Fibroblast of skin of left quadriceps (primary cell): ENCODE measurements at regions not wholly inside any gene's neighbourhood (a gene's known extent, or its start where the extent isn't known, plus 50 kb on each side); places are given as distances from the start of the nearest gene placed in this dataset.

Experiments
- DNase-seq, 2 experiments: peaks; one replicate each; pipeline ENCODE4 v3.0.0-alpha.2; 2013; ENCODE audit warnings: low read depth in 2 of 2

- no peak for DNase-seq
These were observed 261.8 kb upstream of the IGF1R start for GRCh38 chr15:98386561-98386960.

- DNase-seq: no peak
These were observed 260.5 kb upstream of the IGF1R start for GRCh38 chr15:98387866-98388265.

GRCh38 chr15:98390946-98391530, 257.3 kb upstream of the IGF1R start:
- DNase-seq: no peak

- no peak for DNase-seq
These were observed 256.8 kb upstream of the IGF1R start for GRCh38 chr15:98391568-98391967.

GRCh38 chr15:98393471-98393870, 254.9 kb upstream of the IGF1R start:
- no peak for DNase-seq

GRCh38 chr15:98394546-98394945, 253.8 kb upstream of the IGF1R start:
- no peak for DNase-seq

GRCh38 chr15:98395974-98396610, 252.2 kb upstream of the IGF1R start:
- DNase-seq: no peak

- no peak for DNase-seq
These were observed 250.9 kb upstream of the IGF1R start for GRCh38 chr15:98397419-98397818.

- no peak for DNase-seq
These were observed 250.3 kb upstream of the IGF1R start for GRCh38 chr15:98398056-98398455.

GRCh38 chr15:98398886-98399285, 249.5 kb upstream of the IGF1R start:
- DNase-seq: no peak

GRCh38 chr15:98400120-98400519, 248.2 kb upstream of the IGF1R start:
- no peak for DNase-seq

GRCh38 chr15:98401029-98401428, 247.3 kb upstream of the IGF1R start:
- no peak for DNase-seq

- DNase-seq: no peak
These were observed 245.9 kb upstream of the IGF1R start for GRCh38 chr15:98402486-98402885.

- DNase-seq: no peak
These were observed 245.2 kb upstream of the IGF1R start for GRCh38 chr15:98403169-98403568.

- no peak for DNase-seq
These were observed 244.8 kb upstream of the IGF1R start for GRCh38 chr15:98403569-98403968.

- no peak for DNase-seq
These were observed 243.3 kb upstream of the IGF1R start for GRCh38 chr15:98405013-98405412.

GRCh38 chr15:98408231-98408630, 240.1 kb upstream of the IGF1R start:
- DNase-seq: no peak

- no peak for DNase-seq
These were observed 238.0 kb upstream of the IGF1R start for GRCh38 chr15:98410328-98410727.

- DNase-seq: no peak
These were observed 235.5 kb upstream of the IGF1R start for GRCh38 chr15:98412852-98413251.

- DNase-seq: no peak
These were observed 234.3 kb upstream of the IGF1R start for GRCh38 chr15:98413933-98414546.

- no peak for DNase-seq
These were observed 232.0 kb upstream of the IGF1R start for GRCh38 chr15:98416222-98416855.

- DNase-seq: no peak
These were observed 231.0 kb upstream of the IGF1R start for GRCh38 chr15:98417346-98417745.

- DNase-seq: no peak
These were observed 230.2 kb upstream of the IGF1R start for GRCh38 chr15:98418122-98418521.
